SK-N-SH treated with all-trans-retinoic acid at 6 μM for 48 hours (cell line): ENCODE measurements at regions not wholly inside any gene's neighbourhood (a gene's known extent, or its start where the extent isn't known, plus 50 kb on each side); places are given as distances from the start of the nearest gene placed in this dataset.

ENCODE experiments used
- ATAC-seq: fragments of 200-7000 bp; cut with Tn5 transposase; 3 replicates; pipeline ENCODE4 v1.9.1; 2020; ENCODE audit warnings: mild to moderate bottlenecking, moderate library complexity
- ARNTL ChIP-seq: fragments of 450-650 bp; formaldehyde crosslinking; IDR thresholded peaks from 2 replicates; pipeline ENCODE4 v1.5.0; 2020; ENCODE audit warnings: low read depth, mild to moderate bottlenecking, moderate library complexity, borderline replicate concordance
- BACH2 ChIP-seq: fragments of 250-450 bp; sonication (Bioruptor Pico); IDR thresholded peaks from 2 replicates; pipeline ENCODE4 v1.9.0; 2021; ENCODE audit warnings: mild to moderate bottlenecking, borderline replicate concordance
- CREB5 ChIP-seq: fragments of 250-450 bp; sonication (Bioruptor Pico); IDR thresholded peaks from 2 replicates; pipeline ENCODE4 v1.5.1; 2020; ENCODE audit warnings: low read depth, mild to moderate bottlenecking, moderate library complexity
- CSRNP3 ChIP-seq: fragments of 250-450 bp; sonication (Bioruptor Pico); IDR thresholded peaks from 2 replicates; pipeline ENCODE4 v1.5.1; 2021; ENCODE audit warnings: mild to moderate bottlenecking, moderate library complexity
- ESRRG ChIP-seq: fragments of 250-450 bp; sonication (Bioruptor Pico); IDR thresholded peaks from 2 replicates; pipeline ENCODE4 v1.6.1; 2021; ENCODE audit warnings: mild to moderate bottlenecking
- GLIS3 ChIP-seq: fragments of 250-450 bp; sonication (Bioruptor Pico); IDR thresholded peaks from 2 replicates; pipeline ENCODE4 v1.5.0; 2020; ENCODE audit warnings: mild to moderate bottlenecking, moderate library complexity
- ISL1 ChIP-seq: fragments of 250-450 bp; sonication (Bioruptor Pico); IDR thresholded peaks from 2 replicates; pipeline ENCODE4 v2.1.2; 2022; ENCODE audit warnings: mild to moderate bottlenecking, moderate library complexity
- OSR1 ChIP-seq: fragments of 250-450 bp; sonication (Bioruptor Pico); IDR thresholded peaks from 2 replicates; pipeline ENCODE4 v1.8.0; 2022; ENCODE audit warnings: moderate library complexity, mild to moderate bottlenecking, inconsistent platforms
- POU6F1 ChIP-seq: fragments of 250-450 bp; sonication (Bioruptor Pico); IDR thresholded peaks from 2 replicates; pipeline ENCODE4 v1.8.0; 2021; ENCODE audit warnings: low read depth, mild to moderate bottlenecking, moderate library complexity, borderline replicate concordance
- PPARA ChIP-seq: fragments of 250-450 bp; sonication (Bioruptor Pico); IDR thresholded peaks from 2 replicates; pipeline ENCODE4 v1.5.0; 2020; ENCODE audit warnings: mild to moderate bottlenecking, borderline replicate concordance
- RARB ChIP-seq: fragments of 250-450 bp; sonication (Bioruptor Pico); IDR thresholded peaks from 2 replicates; pipeline ENCODE4 v1.8.0; 2021; ENCODE audit warnings: mild to moderate bottlenecking, moderate library complexity
- SNAI2 ChIP-seq: fragments of 250-450 bp; sonication (Bioruptor Pico); IDR thresholded peaks from 2 replicates; pipeline ENCODE4 v1.5.0; 2020; ENCODE audit warnings: mild to moderate bottlenecking, moderate library complexity
- TCF4 ChIP-seq: fragments of 250-450 bp; sonication (Bioruptor Pico); IDR thresholded peaks from 2 replicates; pipeline ENCODE4 v1.8.0; 2021; ENCODE audit warnings: mild to moderate bottlenecking, moderate library complexity, borderline replicate concordance
- TOX ChIP-seq: fragments of 250-450 bp; sonication (Bioruptor Pico); IDR thresholded peaks from 2 replicates; pipeline ENCODE4 v1.8.0; 2021; ENCODE audit warnings: mild to moderate bottlenecking, moderate library complexity, borderline replicate concordance
- TSHZ2 ChIP-seq: fragments of 250-450 bp; sonication (Bioruptor Pico); IDR thresholded peaks from 2 replicates; pipeline ENCODE4 v1.5.0; 2020; ENCODE audit warnings: mild to moderate bottlenecking, moderate library complexity
- ZC3H10 ChIP-seq: fragments of 250-450 bp; sonication (Bioruptor Pico); IDR thresholded peaks from 2 replicates; pipeline ENCODE4 v1.5.1; 2021; ENCODE audit warnings: mild to moderate bottlenecking, moderate library complexity
- ZFP3 ChIP-seq: fragments of 250-450 bp; sonication (Bioruptor Pico); IDR thresholded peaks from 2 replicates; pipeline ENCODE4 v1.5.0; 2020; ENCODE audit warnings: mild to moderate bottlenecking, moderate library complexity
- ZFP30 ChIP-seq: fragments of 450-650 bp; formaldehyde crosslinking; IDR thresholded peaks from 2 replicates; pipeline ENCODE4 v1.5.0; 2022; ENCODE audit warnings: mild to moderate bottlenecking, moderate library complexity
- ZNF565 ChIP-seq: fragments of 450-650 bp; formaldehyde crosslinking; conservative IDR thresholded peaks from 2 replicates; pipeline ENCODE4 v1.5.0; 2020; ENCODE audit warnings: low read depth, mild to moderate bottlenecking, moderate library complexity
- ZNF70 ChIP-seq: fragments of 450-650 bp; formaldehyde crosslinking; IDR thresholded peaks from 2 replicates; pipeline ENCODE4 v1.5.0; 2020; ENCODE audit warnings: mild to moderate bottlenecking, moderate library complexity
- ZNF8 ChIP-seq: fragments of 450-650 bp; formaldehyde crosslinking; IDR thresholded peaks from 2 replicates; pipeline ENCODE4 v1.5.0; 2020; ENCODE audit warnings: mild to moderate bottlenecking, moderate library complexity

- TF ChIP-seq CREB5 (no peak), SNAI2 (CRISPR knock-in tag) (no peak), TSHZ2 (CRISPR knock-in tag) (no peak), ZNF565 (CRISPR knock-in tag) (no peak), ZFP3 (CRISPR knock-in tag) (no peak), TCF4 (no peak), ARNTL (CRISPR knock-in tag) (no peak), ESRRG (no peak), GLIS3 (no peak), BACH2 (CRISPR knock-in tag) (no peak), PPARA (CRISPR knock-in tag) (no peak), CSRNP3 (no peak), RARB (CRISPR knock-in tag) (no peak), ZFP30 (CRISPR knock-in tag) (no peak), ISL1 (CRISPR knock-in tag) (no peak)
Measured at GRCh38 chr15:31830591-31830990, 199.7 kb upstream of the CHRNA7 start.

GRCh38 chr15:31831596-31831995, 198.7 kb upstream of the CHRNA7 start:
- no peak for ATAC-seq

More at GRCh38 chr15:31830591-31830990, 199.7 kb upstream of the CHRNA7 start:
- no peak for ATAC-seq

More at GRCh38 chr15:31831596-31831995, 198.7 kb upstream of the CHRNA7 start:
- TF ChIP-seq ZFP3 (CRISPR knock-in tag) (no peak), ZNF8 (CRISPR knock-in tag) (no peak), BACH2 (CRISPR knock-in tag) (no peak), POU6F1 (CRISPR knock-in tag) (no peak), ZNF70 (no peak), TCF4 (no peak), ZC3H10 (CRISPR knock-in tag) (no peak), CSRNP3 (no peak), RARB (CRISPR knock-in tag) (no peak), TOX (no peak), CREB5 (no peak), TSHZ2 (CRISPR knock-in tag) (no peak), ARNTL (CRISPR knock-in tag) (no peak), ZNF565 (CRISPR knock-in tag) (no peak), ISL1 (CRISPR knock-in tag) (no peak), GLIS3 (no peak), ZFP30 (CRISPR knock-in tag) (no peak), OSR1 (CRISPR knock-in tag) (no peak)
